Osteocyte (in vitro differentiated cells): ENCODE measurements at regions not wholly inside any gene's neighbourhood (a gene's known extent, or its start where the extent isn't known, plus 50 kb on each side); places are given as distances from the start of the nearest gene placed in this dataset.

Experiments used
- DNase-seq: peaks from one replicate; pipeline ENCODE4 v3.0.0; 2021; ENCODE audit warnings: mixed read lengths; ENCODE audit not compliant: unreplicated experiment; ENCODE audit errors: extremely low spot score
- H3K27ac Mint-ChIP-seq: one replicate; pipeline ENCODE4 v1.8.0; 2021; ENCODE audit warnings: mild to moderate bottlenecking, mixed read lengths; ENCODE audit not compliant: unreplicated experiment
- H3K27me3 Mint-ChIP-seq: one replicate; pipeline ENCODE4 v1.8.0; 2021; ENCODE audit warnings: mixed read lengths; ENCODE audit not compliant: unreplicated experiment
- H3K36me3 Mint-ChIP-seq: one replicate; pipeline ENCODE4 v1.8.0; 2021; ENCODE audit warnings: mixed read lengths; ENCODE audit not compliant: unreplicated experiment
- H3K4me1 Mint-ChIP-seq: one replicate; pipeline ENCODE4 v1.8.0; 2021; ENCODE audit warnings: mixed read lengths; ENCODE audit not compliant: unreplicated experiment
- H3K4me3 Mint-ChIP-seq: one replicate; pipeline ENCODE4 v1.8.0; 2021; ENCODE audit warnings: mild to moderate bottlenecking, moderate library complexity, mixed read lengths; ENCODE audit not compliant: unreplicated experiment
- H3K9me3 Mint-ChIP-seq: one replicate; pipeline ENCODE4 v1.8.0; 2021; ENCODE audit warnings: mixed read lengths; ENCODE audit not compliant: unreplicated experiment
- CTCF ChIP-seq: fragments of 200-600 bp; sonication (generic); IDR thresholded peaks from 2 replicates; pipeline ENCODE4 v1.5.0; 2021; ENCODE audit warnings: antibody characterized with exemption, mild to moderate bottlenecking, moderate library complexity

- H3K9me3 Mint-ChIP-seq, result peaks cover 4% of the 10 kb centered on the region
- no peak overlapping the region for H3K27ac Mint-ChIP-seq
- no peaks in the 10 kb centered on the region for H3K36me3 Mint-ChIP-seq
- no peak overlapping the region for H3K4me3 Mint-ChIP-seq
- DNase-seq, result no peak
- peaks cover 4% of the 10 kb centered on the region for H3K27me3 Mint-ChIP-seq
- no peaks in the 10 kb centered on the region for H3K4me1 Mint-ChIP-seq
- no peak for TF ChIP-seq CTCF
Measured at GRCh38 chr3:46146548-46146947, 61.6 kb downstream of the CCR1 start.

- Mint-ChIP-seq H3K9me3 (peaks cover 5% of the 10 kb centered on the region), H3K27me3 (peaks cover 4% of the 10 kb centered on the region), H3K4me1 (no peaks in the 10 kb centered on the region), H3K36me3 (no peaks in the 10 kb centered on the region), H3K4me3 (no peak overlapping the region), H3K27ac (no peak overlapping the region)
- no peak for TF ChIP-seq CTCF
- DNase-seq, result no peak
Measured at GRCh38 chr3:46146021-46146420, 62.1 kb downstream of the CCR1 start.

GRCh38 chr3:46145147-46145546 lies 63.0 kb downstream of the CCR1 start:
- H3K27ac Mint-ChIP-seq, result no peak overlapping the region
- no peaks in the 10 kb centered on the region for H3K4me1 Mint-ChIP-seq
- peaks cover 4% of the 10 kb centered on the region for H3K27me3 Mint-ChIP-seq
- TF ChIP-seq CTCF, result no peak
- H3K36me3 Mint-ChIP-seq, result no peaks in the 10 kb centered on the region
- no peak for DNase-seq
- no peak overlapping the region for H3K4me3 Mint-ChIP-seq
- peaks cover 7% of the 10 kb centered on the region for H3K9me3 Mint-ChIP-seq

- Mint-ChIP-seq H3K27me3 (peaks cover 4% of the 10 kb centered on the region), H3K27ac (no peak overlapping the region), H3K4me1 (no peaks in the 10 kb centered on the region), H3K4me3 (no peak overlapping the region), H3K9me3 (peaks cover 7% of the 10 kb centered on the region), H3K36me3 (no peaks in the 10 kb centered on the region)
- no peak for TF ChIP-seq CTCF
- DNase-seq, result no peak
Measured at GRCh38 chr3:46143951-46144473, 64.1 kb downstream of the CCR1 start.

- TF ChIP-seq CTCF, result no peak
Measured at GRCh38 chr3:46141813-46142212, 66.3 kb downstream of the CCR1 start.

More at GRCh38 chr3:46141813-46142212, 66.3 kb downstream of the CCR1 start:
- no peak for DNase-seq
- H3K27me3 Mint-ChIP-seq, result no peaks in the 10 kb centered on the region
- H3K36me3 Mint-ChIP-seq, result no peaks in the 10 kb centered on the region
- H3K4me1 Mint-ChIP-seq, result no peaks in the 10 kb centered on the region
- no peak overlapping the region for H3K27ac Mint-ChIP-seq
- no peak overlapping the region for H3K4me3 Mint-ChIP-seq
- H3K9me3 Mint-ChIP-seq, result peaks cover 3% of the 10 kb centered on the region
